GF-D8 (cell line): ENCODE measurements at regions not wholly inside any gene's neighbourhood (a gene's known extent, or its start where the extent isn't known, plus 50 kb on each side); places are given as distances from the start of the nearest gene placed in this dataset.

Source experiments
- DNase-seq: peaks from one replicate; lab custom pipeline; 2025; lab: John Stamatoyannopoulos, UW

DNA sequence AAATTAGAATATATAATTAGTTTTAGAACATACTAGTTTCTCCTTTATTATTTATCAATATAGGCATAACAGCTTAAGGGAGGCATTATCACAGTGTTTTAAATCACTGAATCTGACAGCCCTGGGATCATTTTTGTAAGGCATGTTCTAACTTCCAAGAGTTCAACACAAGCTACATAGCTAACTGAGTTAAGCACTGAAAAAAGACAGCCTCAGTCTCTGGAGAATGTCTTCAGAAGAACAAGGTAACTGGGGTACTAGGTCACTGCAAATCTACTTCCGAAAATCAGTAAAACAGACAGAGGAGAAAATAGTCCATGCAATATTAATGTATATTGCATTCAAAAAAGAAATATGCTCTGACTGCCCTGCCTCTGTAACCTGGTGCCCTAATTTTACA, 502.1 kb downstream of the RFC3 start:
- no peak for DNase-seq

DNA sequence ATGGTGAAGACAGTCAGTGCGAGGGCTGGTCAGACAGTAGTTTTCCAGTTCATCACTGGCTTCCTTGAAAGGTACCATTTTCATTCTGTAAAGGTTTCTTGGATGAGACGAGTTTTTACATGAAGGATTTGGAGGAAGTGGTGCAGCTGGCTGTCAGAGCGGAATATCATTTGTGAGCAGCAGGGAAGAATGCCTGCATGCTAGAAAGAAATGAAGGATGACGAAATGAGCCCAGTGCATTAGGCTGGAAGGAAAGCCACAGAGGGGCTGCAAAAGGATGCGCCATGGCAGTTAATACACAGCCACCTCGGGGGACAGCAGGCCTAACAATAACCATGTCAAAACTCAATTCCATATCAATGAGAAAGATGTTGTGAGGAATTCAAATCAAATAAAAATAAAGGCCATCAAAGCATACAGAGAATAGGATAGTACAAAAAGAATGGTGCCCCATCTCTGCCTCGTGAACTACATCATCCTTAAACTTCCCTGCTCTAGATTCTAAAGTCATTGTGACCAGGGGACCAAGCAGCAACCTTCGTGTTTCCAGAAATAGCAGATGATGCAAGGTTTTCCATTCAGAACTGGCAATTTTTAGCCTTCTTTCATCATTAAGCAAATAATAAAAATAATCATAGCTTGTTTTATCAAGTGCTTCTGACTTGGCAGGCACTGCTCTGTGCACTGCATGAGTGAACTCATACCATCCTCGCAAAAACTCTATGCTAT, 504.2 kb downstream of the RFC3 start:
- DNase-seq = no peak

DNA sequence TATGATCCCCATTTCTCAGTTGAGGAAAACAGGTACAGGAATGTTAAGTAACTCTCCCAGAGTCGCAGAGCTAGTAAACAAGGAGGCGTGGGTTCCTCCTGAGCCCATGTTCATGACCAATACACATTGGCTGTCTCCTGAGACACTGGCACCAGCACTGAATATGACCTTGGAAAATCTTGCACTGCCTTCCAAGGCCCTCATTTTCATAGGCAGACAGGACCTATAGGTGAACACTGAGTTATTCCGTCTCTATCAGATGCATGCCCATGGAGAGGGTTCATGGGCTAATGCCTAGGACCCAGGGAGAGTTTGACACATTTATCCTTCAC, 504.8 kb downstream of the RFC3 start:
- no peak for DNase-seq

DNA sequence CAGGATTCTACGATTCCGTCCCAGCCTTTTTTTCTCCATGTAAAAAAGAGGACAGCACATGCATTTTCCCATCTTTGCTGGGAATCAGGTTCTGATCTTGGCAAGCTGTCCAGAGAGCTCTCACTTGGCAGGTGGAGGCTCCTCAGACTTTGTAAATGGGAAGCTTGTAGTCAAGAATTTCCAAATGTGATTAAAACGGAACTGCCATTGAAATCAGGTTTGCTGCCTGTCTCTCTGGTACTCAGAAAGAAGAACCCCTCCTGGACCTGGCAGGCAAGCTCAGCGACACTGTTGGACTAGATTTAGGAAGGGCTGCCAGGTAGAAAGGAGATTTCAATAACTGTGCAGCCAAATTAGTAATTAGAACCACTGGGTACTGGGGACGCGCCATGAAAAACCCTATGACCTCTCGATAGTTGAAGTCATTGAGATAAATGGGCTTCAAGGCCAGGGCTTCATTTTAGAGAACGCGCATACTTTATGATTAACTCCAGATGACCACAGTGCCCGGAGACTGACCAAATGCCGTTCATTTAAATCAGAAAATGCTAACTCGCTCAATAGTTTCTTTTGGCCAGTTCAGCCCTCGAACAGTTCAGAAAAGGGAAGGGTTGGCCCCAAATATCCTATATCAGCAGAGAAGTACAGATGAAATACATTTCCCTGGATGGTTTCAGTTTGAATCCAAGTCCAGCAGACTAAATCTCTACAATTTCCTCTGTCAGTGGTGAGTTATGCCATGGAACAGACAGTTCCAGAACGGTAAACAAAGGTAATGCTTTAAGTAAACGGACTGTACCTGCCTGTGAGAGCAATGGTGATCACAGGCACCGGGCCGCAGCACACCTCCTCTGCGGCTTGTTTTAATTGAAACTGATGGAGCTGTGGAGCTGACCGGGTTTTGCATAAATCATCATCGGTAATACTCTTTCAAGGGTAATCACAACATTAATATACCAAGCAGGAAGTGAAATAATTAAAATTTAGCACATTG, 517.4 kb downstream of the RFC3 start:
- DNase-seq = no peak

DNA sequence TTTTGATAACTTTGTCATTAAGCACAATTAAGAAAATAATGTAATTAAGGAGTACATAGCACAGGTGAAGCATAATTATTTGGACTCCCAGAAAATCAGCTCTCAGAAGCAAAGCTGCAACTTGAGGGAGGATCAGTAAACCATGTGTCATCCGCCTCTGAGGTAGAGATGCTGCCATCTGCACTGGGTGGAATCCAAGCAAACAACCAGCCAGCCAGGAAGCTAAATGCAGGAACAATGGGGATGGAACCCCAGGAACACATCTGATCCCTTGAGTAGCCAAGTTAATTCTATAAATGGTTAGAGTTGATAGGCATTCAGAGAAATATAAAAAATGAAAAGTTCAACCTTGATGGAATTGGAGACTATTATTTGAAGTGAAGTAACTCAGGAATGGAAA, 520.2 kb downstream of the RFC3 start:
- DNase-seq = no peak

DNA sequence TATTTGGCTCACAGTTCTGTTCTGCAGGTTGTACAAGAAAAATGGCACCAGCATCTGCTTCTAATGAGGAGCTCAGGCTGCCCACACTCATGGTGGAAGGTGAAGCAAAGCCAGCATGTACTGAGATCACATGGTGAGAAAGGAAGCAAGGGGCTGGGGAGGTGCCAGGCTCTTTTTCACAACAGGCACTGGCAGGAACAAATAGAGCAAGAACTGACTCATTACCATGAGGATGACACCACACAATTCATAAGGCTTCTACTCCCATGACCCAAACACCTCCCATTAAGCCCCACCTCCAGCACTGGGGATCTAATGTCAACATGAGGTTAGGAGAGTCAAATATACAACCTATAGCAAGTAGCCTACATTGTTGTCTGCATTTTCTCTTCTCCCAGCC, 522.6 kb downstream of the RFC3 start:
- no peak for DNase-seq

DNA sequence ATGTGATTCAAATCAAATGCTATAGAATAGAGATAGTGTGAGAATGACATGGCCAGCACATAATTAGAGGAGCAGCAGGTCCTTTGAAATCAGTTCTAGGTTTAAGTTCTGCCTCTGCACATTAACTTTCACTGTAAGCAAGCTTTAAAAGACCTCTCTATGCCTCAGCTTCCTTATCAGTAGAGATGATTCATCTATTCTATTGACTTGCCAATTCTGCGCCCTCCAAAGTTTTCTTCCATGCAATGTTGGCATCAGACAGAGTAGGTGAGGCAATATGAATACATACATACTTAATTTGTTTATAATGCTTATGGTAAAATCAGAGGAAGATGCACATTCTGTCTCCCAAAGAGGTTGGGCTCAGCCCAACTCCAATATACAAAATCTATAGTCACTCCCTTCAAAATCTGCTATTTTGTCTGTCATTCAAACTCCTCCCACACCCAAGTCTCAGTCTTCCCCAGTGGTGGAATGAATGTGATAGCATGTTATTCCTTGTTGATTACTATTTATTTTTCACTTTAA, 525.5 kb downstream of the RFC3 start:
- no peak for DNase-seq

DNA sequence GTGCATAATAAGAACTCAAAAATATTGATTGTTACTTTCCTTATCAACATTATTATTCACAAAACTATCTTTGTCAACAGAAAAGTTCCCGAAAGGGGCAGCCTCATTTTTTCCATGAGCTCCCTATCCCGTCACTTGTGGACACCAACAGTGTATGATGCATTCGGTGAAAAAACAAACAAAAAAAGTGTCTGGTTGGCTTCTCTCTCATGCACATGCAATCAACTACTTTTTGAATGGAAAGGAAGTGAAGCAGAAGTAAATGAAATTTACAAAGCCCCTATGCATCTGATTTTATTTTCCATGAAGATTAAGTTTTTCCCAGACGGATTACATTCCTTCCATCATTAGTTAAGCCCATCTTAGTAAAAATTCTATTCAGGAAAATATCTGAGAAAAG, 526.9 kb downstream of the RFC3 start:
- DNase-seq = no peak

DNA sequence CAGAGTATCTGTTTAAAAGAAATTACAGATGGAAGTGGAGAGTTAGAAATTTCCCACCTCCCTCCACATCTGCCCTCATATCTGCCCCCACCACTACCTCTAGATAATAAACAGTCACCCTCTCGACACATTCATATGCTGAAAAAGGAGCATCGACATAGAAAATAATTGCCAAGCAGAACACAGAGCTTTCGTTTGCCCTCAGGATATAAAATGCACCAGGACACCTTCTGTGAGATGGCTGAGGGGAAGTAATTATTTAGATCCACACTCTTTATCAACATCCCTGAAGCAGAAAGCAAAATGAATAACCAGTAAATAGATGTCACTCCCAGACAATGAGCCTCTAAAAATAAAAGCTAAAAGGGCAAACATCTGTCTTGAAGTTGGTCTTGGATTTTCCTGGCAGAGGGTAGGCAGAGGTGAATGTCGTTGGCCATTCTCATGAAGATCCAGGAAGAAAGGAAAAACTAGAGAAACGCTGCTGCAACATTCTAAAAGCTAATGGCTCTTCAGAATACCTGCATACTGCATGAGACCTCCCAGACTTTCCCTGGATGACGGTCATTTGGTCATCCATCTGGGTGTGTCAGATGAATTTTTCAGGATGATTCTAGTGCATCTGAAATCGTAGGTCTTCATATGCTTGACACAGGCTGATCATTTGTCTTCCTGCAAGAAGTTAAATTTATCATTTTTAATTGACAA, 527.5 kb downstream of the RFC3 start:
- no peak for DNase-seq

DNA sequence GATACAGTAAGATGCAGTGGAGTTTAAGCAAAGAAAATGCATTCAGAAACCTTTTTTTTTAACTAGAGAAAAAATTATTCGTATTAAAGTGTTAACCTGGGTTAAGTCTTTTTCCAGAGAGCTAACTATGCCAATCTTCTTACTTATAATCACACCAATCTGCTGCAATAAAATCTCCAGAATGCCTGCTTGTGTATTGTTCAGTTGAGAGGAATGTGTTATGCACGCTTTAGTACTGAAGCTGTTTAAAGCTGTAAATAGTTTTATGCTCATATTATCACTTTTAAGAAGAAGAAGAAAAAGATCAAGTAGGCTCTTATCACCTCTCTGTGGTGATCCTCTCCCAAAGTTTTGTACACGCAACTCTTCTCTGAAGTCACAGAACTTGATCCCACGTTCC, 528.7 kb downstream of the RFC3 start:
- no peak for DNase-seq

DNA sequence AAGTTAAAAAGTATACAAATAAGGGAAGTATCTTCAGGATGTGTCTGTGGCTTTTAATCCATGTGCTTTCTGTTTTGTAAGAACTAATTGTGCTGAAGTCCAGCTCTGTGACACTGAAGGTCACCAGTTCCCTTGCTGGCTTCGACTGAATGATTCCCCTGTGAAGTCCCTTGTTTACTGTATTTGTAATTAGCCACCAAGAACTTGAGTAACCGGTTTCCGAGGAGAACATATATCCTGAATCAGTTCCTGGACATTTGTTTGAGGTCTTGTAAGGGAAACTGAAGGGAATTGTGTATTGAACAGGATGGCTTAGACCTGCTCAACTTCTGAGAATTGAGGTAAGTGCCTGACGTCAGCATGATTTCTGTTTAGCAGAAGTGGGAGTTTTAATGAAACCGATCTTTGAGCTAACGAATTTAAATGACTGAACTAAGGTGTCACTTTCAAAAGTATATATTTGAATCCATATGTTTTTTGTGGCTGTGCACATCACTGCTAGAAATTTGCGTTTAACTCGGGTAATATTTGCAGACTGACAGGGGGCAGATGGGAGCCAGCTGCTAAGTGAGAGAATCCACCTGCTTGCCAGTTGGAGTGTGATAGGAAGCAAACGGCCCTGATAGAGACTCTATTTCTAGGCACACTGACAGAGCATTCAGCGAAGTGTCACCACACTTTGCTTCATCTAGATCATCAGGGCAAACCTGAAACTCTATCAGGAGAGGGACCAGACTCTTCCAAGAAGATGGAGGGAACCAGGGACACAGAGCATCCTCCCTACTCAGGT, 530.0 kb downstream of the RFC3 start:
- no peak for DNase-seq

DNA sequence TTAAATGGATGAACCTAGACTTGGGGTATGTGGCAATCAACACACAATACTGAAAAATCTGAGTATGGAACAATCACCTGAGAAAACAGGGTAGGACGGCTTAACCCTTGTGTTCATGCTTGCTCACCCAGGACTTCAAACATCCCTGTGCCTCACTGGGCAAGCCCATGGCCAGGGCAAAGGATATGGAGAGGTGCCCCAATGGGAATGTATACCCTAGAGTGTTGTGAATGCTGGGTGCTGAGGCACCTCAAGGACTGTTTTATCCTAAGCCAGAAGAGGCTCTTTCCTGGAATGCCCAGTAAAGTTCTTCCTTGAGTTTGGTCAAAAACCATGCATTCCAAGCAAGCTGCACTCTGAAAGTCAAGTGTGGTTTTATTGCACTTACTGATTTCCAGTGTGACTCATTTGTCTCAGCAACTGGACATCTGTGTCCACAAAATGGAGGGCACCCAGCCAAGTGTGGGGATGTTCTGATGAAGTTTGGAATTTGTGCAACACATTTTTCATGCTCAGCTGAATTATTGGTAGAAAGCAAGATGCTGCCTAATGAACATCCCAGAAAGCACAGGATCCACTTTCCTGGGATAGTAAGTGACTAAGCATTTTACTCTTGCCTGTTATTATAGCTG, 531.3 kb downstream of the RFC3 start:
- DNase-seq = no peak

DNA sequence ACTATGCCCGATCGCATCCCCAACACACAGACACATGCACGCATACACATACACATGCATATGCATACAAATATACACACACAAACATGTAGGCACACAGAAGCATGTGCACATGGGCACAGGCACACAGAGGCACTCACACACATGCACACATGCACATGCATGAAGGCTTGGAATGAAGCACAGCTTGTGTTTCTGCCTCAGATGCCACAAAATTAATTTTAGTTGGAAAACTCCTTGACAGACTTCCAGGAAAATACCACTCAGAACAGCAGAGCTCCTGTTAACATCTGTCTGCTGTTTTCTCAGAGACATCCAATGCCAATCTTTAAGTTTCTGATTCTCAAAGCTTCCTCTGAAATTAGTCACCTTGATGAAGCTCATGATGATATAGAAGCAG, 532.7 kb downstream of the RFC3 start:
- DNase-seq = no peak

DNA sequence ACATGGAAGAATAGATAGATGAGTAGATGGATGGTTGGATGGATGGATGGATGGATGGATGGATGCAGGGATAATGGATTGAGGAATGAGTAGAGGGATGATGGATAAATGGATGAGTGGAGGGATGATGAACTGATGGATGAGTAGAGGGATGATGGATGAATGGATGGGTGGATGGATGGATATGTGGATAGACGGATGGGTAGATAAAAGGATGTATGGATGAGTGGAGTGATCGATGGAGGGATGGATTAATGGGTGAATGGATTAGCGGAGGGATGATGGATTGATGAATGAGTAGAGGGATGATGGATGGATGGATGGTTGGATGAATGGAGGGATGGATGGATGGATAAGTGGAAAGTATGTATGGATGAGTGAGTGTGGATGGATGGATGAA, 533.2 kb downstream of the RFC3 start:
- no peak for DNase-seq

DNA sequence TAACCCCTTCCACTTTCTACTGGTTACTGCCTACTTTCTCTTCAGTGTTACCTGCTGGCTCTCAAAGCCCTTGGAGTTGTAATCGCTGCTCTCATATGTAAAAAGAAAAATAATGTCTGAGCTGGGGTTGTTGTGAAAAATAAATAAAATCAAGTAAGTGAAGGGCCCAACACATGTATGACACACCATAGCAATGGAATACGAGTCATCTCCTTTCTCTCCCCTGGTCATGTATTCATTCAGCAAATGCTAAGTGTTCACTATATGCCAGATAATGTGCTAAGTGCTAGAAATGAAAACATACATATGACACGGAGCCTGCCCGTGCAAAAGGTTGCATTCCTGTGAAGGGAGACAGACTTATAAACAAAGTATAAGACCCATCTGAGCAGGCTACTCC, 535.0 kb downstream of the RFC3 start:
- DNase-seq = no peak

DNA sequence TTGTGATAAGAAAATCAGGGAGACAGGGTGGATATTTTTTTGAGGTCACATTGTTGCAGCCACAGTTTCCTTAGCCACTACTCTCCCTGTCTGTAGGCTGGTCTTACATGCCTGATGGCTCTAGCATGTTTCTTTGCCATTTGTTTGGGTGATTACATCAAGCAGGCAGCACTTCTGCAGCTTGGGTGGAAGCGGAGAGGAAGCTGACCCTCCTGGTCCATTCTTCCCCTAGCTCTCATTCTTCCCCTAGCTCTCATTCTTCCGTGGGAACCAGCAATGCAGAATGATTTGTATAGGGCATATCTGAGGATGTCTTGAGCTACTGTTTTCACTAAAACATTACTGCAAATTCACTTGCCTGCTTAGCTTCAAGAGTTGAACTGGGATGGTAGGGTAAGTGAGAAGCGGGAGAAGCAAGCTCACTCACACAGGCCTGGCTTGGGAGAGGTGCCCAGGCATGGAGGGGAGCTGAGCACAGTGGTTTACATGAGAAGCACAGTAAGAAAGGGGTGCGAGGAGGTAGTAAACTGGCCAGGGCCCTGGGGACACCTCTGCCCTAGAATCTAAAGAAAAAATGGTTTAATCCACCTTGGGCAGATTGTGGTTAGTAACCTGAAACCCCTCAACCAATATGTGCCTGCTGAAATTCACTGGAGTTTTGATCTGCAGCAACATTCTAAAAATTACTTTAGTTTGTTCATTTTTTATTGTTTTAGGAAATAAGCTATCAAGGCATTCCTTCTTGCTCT, 538.9 kb downstream of the RFC3 start:
- no peak for DNase-seq

DNA sequence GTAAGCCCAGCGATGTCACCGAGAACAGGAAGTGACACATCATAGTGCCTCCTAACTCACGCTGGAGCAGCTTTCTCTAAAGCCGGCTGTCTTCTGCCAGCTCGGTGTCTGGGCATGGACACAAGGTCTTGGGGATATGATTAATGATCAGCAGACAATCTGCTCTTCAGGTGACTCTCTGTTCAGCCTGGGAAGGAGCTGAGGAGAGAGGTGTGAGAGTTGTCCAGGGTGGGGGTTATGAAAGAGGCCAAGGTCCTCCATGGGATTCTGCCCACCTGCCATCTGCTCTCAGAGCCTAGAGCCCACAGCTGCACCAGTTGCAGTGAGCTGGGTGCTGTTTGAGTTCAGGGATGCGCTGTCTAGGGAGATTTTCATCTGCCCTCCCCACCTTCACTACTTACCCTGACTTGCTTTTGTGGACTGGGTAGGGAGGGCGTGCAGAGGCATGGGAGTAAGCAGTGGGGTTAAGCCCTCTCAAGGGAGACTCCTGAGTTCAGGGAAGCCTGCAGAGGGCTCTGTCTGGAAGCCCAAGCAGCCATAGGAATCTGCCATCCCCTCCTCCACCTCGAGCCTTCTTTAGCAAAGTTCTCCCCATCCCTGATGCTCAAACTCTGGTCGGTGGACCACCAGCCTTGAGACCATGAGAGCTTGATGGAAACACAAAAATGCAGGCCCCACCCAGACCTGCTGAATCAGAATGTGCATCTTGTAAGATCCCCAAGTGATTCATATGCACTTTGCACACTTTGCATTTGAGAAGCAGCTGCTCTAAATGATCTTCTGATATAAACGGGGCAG, 539.7 kb downstream of the RFC3 start:
- no peak for DNase-seq

DNA sequence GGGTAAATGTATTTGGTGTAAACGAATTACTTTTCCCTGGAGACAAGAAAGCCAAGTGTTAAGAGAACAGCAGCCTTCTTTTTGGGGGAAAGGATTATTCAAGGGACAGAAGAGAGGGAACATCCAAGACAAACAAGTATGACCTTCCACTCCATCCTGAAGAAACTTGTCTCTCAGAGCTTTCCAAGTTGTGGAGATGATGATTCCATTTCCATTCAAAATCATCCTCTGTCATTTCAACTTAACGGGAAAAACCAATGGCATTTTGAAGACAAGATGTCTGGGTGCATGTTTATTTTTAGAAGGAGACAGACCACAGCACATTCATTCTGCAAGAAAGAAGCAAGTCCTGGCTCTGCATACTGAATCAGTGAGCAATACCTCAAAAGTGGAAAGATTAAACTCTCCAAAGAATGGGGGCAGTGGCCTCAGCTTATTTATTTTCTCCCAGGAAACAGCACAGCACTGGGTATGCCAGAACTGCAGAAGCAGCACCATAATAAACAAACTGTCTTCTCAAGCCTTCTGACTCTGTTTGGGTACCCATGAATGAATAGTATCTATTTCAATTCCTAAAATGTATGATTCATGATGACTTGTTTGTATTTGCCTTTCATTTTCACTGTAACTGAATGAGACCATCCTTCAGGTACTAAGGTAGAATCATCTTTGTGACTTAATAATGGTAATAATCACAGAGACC, 541.0 kb downstream of the RFC3 start:
- DNase-seq = no peak

DNA sequence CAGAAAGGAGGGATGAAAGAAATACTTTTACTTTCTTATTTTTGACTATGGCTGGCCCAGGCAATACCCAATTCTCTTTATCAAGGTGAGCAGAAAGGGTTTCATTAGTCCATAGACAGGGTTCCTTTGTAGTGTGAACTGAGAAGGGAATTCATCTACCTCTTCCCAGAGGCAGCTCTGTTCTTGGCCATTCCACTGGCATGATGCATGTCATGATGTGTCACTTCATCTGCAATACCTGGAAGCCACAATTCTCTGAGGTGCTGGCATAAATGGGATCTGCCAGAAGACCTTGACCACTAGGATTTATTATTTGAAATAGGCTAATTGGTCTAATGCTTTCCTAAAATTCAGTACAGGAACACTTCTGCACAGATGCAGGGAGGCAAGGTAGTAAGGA, 542.8 kb downstream of the RFC3 start:
- no peak for DNase-seq
